Ovary (tissue), 3 donors: ENCODE measurements at regions not wholly inside any gene's neighbourhood (a gene's known extent, or its start where the extent isn't known, plus 50 kb on each side); places are given as distances from the start of the nearest gene placed in this dataset.

Source experiments
- POLR2A ChIP-seq: fragments of 450-650 bp; IDR thresholded peaks from one replicate; pipeline ENCODE4 v1.6.1; 2017; ENCODE audit warnings: antibody characterized with exemption, mild to moderate bottlenecking, moderate library complexity
- TF ChIP-seq, protein P1 (sequence below), 3 donors: fragments of 450-650 bp in 2 of 3; fragments of 200-600 bp in 1 of 3; IDR thresholded peaks; one replicate each; pipeline versions ENCODE4 v1.5.1 to v1.8.0; 2016 to 2022; ENCODE audit warnings: antibody characterized with exemption in 3 of 3, mild to moderate bottlenecking in 1 of 3
- donor health status: DM: no; HTN: no; CAD: no.

- TF ChIP-seq, protein P1, sequence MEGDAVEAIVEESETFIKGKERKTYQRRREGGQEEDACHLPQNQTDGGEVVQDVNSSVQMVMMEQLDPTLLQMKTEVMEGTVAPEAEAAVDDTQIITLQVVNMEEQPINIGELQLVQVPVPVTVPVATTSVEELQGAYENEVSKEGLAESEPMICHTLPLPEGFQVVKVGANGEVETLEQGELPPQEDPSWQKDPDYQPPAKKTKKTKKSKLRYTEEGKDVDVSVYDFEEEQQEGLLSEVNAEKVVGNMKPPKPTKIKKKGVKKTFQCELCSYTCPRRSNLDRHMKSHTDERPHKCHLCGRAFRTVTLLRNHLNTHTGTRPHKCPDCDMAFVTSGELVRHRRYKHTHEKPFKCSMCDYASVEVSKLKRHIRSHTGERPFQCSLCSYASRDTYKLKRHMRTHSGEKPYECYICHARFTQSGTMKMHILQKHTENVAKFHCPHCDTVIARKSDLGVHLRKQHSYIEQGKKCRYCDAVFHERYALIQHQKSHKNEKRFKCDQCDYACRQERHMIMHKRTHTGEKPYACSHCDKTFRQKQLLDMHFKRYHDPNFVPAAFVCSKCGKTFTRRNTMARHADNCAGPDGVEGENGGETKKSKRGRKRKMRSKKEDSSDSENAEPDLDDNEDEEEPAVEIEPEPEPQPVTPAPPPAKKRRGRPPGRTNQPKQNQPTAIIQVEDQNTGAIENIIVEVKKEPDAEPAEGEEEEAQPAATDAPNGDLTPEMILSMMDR (IDR thresholded peaks at IDR 0.05), result no peak
- no peak for TF ChIP-seq POLR2A
These were observed 352.9 kb upstream of the DDI1 start for GRCh38 chr11:103683576-103683975.
